ENCODE measurements at regions not wholly inside any gene's neighbourhood (a gene's known extent, or its start where the extent isn't known, plus 50 kb on each side); places are given as distances from the start of the nearest gene placed in this dataset.

DNA sequence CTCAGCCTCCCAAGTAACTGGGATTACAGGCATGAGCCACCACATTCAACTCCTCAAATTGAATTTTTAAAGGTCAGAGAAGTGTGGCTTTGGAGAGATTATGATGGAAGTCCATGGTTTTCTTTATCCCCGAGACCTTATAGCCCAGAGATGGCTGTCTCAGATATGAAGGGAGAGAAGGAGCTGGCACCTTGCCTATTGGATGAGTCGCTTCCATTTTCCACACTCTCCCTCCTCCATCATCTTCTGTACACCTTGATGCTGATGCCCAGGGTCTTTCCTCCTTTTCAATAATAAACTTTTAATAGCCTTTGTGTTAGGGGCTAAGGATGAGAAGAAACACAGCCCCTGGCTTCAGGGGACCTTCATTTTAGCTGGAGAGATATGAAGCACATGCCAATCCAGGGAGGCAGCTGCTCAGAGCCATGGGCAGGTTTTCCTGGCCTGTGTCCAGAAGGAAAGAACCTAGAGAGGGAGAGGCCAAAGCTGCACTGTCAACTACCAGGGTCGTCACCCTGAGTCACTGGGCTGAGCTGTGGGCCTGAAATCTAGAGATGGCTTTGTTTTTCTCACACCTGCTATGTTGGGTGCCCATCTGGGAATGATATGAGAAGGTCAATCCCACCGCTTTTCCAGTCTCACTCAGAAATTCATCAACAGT is 146.0 kb upstream of the SERTAD2 start:
- Histone ChIP-seq H3K4me3 (no peak overlapping the region), H3K4me1 (peaks cover 7% of the 10 kb centered on the region), H3K9me3 (replicated peaks) (no peaks in the 10 kb centered on the region), H3K27me3 (ENCODE audit: low read depth) (peaks cover 10% of the 10 kb centered on the region), H3K36me3 (no peaks in the 10 kb centered on the region), H3K27ac (replicated peaks) (no peak overlapping the region)
- TF ChIP-seq, protein P1, sequence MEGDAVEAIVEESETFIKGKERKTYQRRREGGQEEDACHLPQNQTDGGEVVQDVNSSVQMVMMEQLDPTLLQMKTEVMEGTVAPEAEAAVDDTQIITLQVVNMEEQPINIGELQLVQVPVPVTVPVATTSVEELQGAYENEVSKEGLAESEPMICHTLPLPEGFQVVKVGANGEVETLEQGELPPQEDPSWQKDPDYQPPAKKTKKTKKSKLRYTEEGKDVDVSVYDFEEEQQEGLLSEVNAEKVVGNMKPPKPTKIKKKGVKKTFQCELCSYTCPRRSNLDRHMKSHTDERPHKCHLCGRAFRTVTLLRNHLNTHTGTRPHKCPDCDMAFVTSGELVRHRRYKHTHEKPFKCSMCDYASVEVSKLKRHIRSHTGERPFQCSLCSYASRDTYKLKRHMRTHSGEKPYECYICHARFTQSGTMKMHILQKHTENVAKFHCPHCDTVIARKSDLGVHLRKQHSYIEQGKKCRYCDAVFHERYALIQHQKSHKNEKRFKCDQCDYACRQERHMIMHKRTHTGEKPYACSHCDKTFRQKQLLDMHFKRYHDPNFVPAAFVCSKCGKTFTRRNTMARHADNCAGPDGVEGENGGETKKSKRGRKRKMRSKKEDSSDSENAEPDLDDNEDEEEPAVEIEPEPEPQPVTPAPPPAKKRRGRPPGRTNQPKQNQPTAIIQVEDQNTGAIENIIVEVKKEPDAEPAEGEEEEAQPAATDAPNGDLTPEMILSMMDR (IDR thresholded peaks at IDR 0.05; ENCODE audit: borderline replicate concordance), result no peak
- DNase-seq, result no peak
- intact Hi-C loops (cut with micrococcal nuclease), result no loop called here

DNA sequence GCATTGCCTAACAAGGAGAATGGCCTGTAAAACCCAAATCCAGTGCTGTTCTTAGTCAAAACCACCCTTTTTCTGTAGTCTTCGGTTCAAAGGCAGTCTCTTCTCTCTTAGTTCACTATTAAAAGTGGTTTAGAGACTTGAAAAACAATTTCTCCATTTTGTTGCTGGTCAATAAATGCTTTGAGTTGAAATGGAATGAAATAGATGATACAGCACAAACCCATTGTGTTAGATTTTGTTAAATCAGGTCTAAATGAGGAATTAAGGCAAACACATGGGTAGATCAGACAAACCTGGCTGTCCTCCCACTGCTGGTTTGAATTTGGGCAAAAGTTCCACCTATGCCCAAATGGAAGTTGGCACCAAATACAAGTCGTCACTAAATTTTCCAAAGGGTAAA is 150.1 kb upstream of the SERTAD2 start:
- TF ChIP-seq, protein P1 (IDR thresholded peaks at IDR 0.05; ENCODE audit: borderline replicate concordance), result no peak
- intact Hi-C loops (cut with micrococcal nuclease), result no loop called here
- Histone ChIP-seq H3K4me1 (no peaks in the 10 kb centered on the region), H3K27ac (replicated peaks) (no peak overlapping the region), H3K27me3 (ENCODE audit: low read depth) (no peaks in the 10 kb centered on the region), H3K9me3 (replicated peaks) (no peaks in the 10 kb centered on the region), H3K4me3 (no peak overlapping the region), H3K36me3 (no peaks in the 10 kb centered on the region)
- DNase-seq, result no peak

DNA sequence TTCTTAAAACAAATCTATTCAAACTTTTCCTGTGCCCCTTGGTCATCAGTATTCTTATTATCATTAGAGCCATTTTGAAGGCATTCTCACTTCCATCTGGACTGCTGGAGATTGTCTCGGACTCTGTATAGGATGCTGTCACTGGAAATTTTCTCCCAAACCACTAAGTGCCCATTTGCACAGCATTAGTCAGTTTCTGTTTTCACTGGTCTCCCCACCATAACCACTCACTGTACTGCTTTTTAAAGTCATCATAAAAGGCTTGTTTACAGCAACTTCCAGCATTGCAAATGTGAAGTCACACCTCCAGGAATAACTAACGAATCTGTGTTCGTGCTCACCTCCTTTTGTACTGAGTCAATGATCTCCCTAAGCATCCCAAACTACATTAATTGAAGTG is 150.9 kb upstream of the SERTAD2 start:
- TF ChIP-seq, protein P1 (IDR thresholded peaks at IDR 0.05; ENCODE audit: borderline replicate concordance), result no peak

GRCh38 chr2:64807417-64807816 is 153.7 kb upstream of the SERTAD2 start:
- no peaks in the 10 kb centered on the region for H3K36me3 ChIP-seq
- H3K4me1 ChIP-seq, result peaks cover 10% of the 10 kb centered on the region
- intact Hi-C loops (cut with micrococcal nuclease), result no loop called here
- TF ChIP-seq, protein P1 (IDR thresholded peaks at IDR 0.05; ENCODE audit: borderline replicate concordance), result no peak
- DNase-seq, result no peak
- no peak overlapping the region for H3K4me3 ChIP-seq
- peaks cover 6% of the 10 kb centered on the region for H3K9me3 ChIP-seq (replicated peaks)
- H3K27ac ChIP-seq (replicated peaks), result no peak overlapping the region
- no peaks in the 10 kb centered on the region for H3K27me3 ChIP-seq (ENCODE audit: low read depth)

More for the DNA sequence above, 150.9 kb upstream of the SERTAD2 start:
- Histone ChIP-seq H3K27me3 (ENCODE audit: low read depth) (no peaks in the 10 kb centered on the region), H3K9me3 (replicated peaks) (no peaks in the 10 kb centered on the region), H3K36me3 (no peaks in the 10 kb centered on the region), H3K4me3 (no peak overlapping the region), H3K27ac (replicated peaks) (no peak overlapping the region), H3K4me1 (no peaks in the 10 kb centered on the region)
- DNase-seq, result no peak
- intact Hi-C loops (cut with micrococcal nuclease), result no loop called here

GRCh38 chr2:64808092-64808491 is 154.4 kb upstream of the SERTAD2 start:
- TF ChIP-seq, protein P1 (IDR thresholded peaks at IDR 0.05; ENCODE audit: borderline replicate concordance), result no peak
- DNase-seq, result no peak
- intact Hi-C loops (cut with micrococcal nuclease), result no loop called here
- Histone ChIP-seq H3K9me3 (replicated peaks) (peaks cover 6% of the 10 kb centered on the region), H3K4me1 (peaks cover 16% of the 10 kb centered on the region), H3K4me3 (no peak overlapping the region), H3K27me3 (ENCODE audit: low read depth) (no peaks in the 10 kb centered on the region), H3K36me3 (no peaks in the 10 kb centered on the region), H3K27ac (replicated peaks) (no peak overlapping the region)
